ENCODE measurements at regions not wholly inside any gene's neighbourhood (a gene's known extent, or its start where the extent isn't known, plus 50 kb on each side); places are given as distances from the start of the nearest gene placed in this dataset.

DNA sequence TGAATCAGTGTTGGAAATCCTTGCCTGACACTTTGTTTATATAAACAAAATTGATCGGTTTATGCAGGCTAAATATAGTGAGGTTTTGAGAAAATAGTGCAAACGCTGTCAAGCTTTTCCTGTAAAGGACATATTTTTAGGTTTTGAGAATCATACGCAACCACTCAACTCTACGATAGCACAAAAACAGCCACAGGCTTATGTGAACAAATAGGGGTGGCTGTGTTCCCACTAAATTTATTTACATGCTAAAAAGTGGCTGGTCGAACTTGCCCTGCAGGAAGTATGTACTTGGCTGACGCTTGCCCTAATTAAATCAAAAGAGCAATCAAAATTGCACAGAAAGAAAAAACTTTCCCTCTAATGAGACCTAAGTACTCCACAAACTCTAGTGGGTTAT is 234.7 kb upstream of the CACNA2D1 start:
- no peak for TF ChIP-seq MXI1 (IDR thresholded peaks at IDR 0.05; ENCODE audit: low read depth, low read length)
- no peak for TF ChIP-seq MEF2A (IDR thresholded peaks at IDR 0.05; ENCODE audit: borderline replicate concordance, low read depth)
- TF ChIP-seq, protein P1, sequence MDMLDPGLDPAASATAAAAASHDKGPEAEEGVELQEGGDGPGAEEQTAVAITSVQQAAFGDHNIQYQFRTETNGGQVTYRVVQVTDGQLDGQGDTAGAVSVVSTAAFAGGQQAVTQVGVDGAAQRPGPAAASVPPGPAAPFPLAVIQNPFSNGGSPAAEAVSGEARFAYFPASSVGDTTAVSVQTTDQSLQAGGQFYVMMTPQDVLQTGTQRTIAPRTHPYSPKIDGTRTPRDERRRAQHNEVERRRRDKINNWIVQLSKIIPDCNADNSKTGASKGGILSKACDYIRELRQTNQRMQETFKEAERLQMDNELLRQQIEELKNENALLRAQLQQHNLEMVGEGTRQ (IDR thresholded peaks at IDR 0.05; ENCODE audit: borderline replicate concordance, low read depth, low read length), result no peak
- TF ChIP-seq GATA2 (CRISPR knock-in tag; IDR thresholded peaks at IDR 0.05), result no peak
- no peak for TF ChIP-seq FOSL2 (IDR thresholded peaks at IDR 0.05; ENCODE audit: borderline replicate concordance, low read depth)
- TF ChIP-seq, protein P2, sequence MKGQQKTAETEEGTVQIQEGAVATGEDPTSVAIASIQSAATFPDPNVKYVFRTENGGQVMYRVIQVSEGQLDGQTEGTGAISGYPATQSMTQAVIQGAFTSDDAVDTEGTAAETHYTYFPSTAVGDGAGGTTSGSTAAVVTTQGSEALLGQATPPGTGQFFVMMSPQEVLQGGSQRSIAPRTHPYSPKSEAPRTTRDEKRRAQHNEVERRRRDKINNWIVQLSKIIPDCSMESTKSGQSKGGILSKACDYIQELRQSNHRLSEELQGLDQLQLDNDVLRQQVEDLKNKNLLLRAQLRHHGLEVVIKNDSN (IDR thresholded peaks at IDR 0.05; ENCODE audit: borderline replicate concordance, low read depth), result no peak
- TF ChIP-seq CHD2 (IDR thresholded peaks at IDR 0.05; ENCODE audit: low read length, partially characterized antibody), result no peak
- no peak for TF ChIP-seq RXRA (IDR thresholded peaks at IDR 0.05; ENCODE audit: borderline replicate concordance, low read depth)
- TF ChIP-seq, protein P3, sequence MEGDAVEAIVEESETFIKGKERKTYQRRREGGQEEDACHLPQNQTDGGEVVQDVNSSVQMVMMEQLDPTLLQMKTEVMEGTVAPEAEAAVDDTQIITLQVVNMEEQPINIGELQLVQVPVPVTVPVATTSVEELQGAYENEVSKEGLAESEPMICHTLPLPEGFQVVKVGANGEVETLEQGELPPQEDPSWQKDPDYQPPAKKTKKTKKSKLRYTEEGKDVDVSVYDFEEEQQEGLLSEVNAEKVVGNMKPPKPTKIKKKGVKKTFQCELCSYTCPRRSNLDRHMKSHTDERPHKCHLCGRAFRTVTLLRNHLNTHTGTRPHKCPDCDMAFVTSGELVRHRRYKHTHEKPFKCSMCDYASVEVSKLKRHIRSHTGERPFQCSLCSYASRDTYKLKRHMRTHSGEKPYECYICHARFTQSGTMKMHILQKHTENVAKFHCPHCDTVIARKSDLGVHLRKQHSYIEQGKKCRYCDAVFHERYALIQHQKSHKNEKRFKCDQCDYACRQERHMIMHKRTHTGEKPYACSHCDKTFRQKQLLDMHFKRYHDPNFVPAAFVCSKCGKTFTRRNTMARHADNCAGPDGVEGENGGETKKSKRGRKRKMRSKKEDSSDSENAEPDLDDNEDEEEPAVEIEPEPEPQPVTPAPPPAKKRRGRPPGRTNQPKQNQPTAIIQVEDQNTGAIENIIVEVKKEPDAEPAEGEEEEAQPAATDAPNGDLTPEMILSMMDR (IDR thresholded peaks at IDR 0.05), result no peak
- TF ChIP-seq JUND (IDR thresholded peaks at IDR 0.05), result no peak
- no peak for TF ChIP-seq RCOR1 (IDR thresholded peaks at IDR 0.05; ENCODE audit: low read length)
- TF ChIP-seq, protein P4, sequence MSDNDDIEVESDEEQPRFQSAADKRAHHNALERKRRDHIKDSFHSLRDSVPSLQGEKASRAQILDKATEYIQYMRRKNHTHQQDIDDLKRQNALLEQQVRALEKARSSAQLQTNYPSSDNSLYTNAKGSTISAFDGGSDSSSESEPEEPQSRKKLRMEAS (IDR thresholded peaks at IDR 0.05; ENCODE audit: low read depth), result no peak
- TF ChIP-seq POLR2AphosphoS5 (IDR thresholded peaks at IDR 0.05; ENCODE audit: low read depth, low read length), result no peak
- H3K9me2 ChIP-seq, result no peaks in the 10 kb centered on the region

DNA sequence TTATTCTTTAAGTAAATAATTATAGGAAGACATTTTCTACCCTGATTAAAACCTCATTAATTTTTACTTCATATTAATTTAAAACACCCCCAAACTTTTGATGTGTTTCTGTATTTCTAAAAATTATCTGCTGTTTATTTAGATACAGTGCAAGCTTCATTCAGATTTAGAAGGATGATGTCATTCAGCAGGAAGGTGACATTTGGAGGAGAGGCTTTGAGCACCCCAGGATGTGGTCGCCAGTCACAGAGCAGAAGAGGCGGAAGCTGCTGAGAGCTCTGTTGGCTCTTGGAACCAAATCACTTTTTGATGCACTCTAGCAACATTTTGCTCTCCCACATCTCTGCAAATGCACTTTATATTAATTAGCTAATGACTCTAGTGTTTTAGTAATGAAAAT is 233.9 kb upstream of the CACNA2D1 start:
- POLR2A ChIA-PET, result no interaction called here
- WGBS (ENCODE audit: low lambda C conversion rate), result 94% methylated on average over 2 of the region's 2 CpGs
- Histone ChIP-seq H3K27ac (ENCODE audit: low read depth in 2 of 2, low read length in 1 of 2) (peak overlapping the region in 1 of 2 experiments; percentile 75; a peak in 2 of 4 replicates), H3K4me3 (ENCODE audit: low read depth in 2 of 2, low read length in 1 of 2) (no peak overlapping the region), H3K9ac (no peak overlapping the region), H3K4me1 (ENCODE audit: control insufficient read depth in 1 of 2, insufficient read depth in 2 of 2, low read depth in 1 of 2, low read length in 1 of 2) (peaks cover 0 to 32% of the 10 kb centered on the region in 2 experiments; a peak in 2 of 4 replicates), H2AFZ (ENCODE audit: low read depth) (no peak overlapping the region), H3K4me2 (no peak overlapping the region), H3K36me3 (replicated peaks in 1 of 2; ENCODE audit: control insufficient read depth in 1 of 2, insufficient read depth in 2 of 2, low read length in 1 of 2) (no peaks in the 10 kb centered on the region), H3K27me3 (ENCODE audit: insufficient read depth) (no peaks in the 10 kb centered on the region), H3K79me2 (ENCODE audit: insufficient read depth) (no peaks in the 10 kb centered on the region), H3F3A (replicated peaks; ENCODE audit: insufficient read depth) (no peaks in the 10 kb centered on the region), H3K9me2 (no peaks in the 10 kb centered on the region), H3K9me3 (no peaks in the 10 kb centered on the region), H4K20me1 (ENCODE audit: insufficient read depth) (no peaks in the 10 kb centered on the region)
- DNase-seq, result no peak
- CTCF ChIA-PET, result interaction anchor here (0.7 to 1.9 kb wide), 7 partner anchors 9 to 1208 kb away, joined by 3 to 5 read pairs (median 3); no protein-coding TSS in a partner anchor
- TF ChIP-seq SIN3A (IDR thresholded peaks at IDR 0.05; ENCODE audit: borderline replicate concordance, low read depth, low read length) (no peak), RFX5 (IDR thresholded peaks at IDR 0.05; ENCODE audit: low read length) (no peak), GABPA (IDR thresholded peaks at IDR 0.05; ENCODE audit: low read depth) (no peak), EP300 (IDR thresholded peaks at IDR 0.05; ENCODE audit: borderline replicate concordance in 1 of 2, low read depth in 1 of 2, low read length in 1 of 2) (no peak), ELF1 (IDR thresholded peaks at IDR 0.05) (no peak), SMC3 (IDR thresholded peaks at IDR 0.05; ENCODE audit: low read depth, low read length) (no peak), GATA2 (CRISPR knock-in tag; IDR thresholded peaks at IDR 0.05) (no peak), FOSL2 (IDR thresholded peaks at IDR 0.05; ENCODE audit: borderline replicate concordance, low read depth) (no peak), JUND (IDR thresholded peaks at IDR 0.05) (no peak), POLR2AphosphoS5 (IDR thresholded peaks at IDR 0.05; ENCODE audit: low read depth, low read length) (no peak), RXRA (IDR thresholded peaks at IDR 0.05; ENCODE audit: borderline replicate concordance, low read depth) (no peak)
- TF ChIP-seq, protein P4 (IDR thresholded peaks at IDR 0.05; ENCODE audit: low read depth), result no peak
- TF ChIP-seq, protein P5, sequence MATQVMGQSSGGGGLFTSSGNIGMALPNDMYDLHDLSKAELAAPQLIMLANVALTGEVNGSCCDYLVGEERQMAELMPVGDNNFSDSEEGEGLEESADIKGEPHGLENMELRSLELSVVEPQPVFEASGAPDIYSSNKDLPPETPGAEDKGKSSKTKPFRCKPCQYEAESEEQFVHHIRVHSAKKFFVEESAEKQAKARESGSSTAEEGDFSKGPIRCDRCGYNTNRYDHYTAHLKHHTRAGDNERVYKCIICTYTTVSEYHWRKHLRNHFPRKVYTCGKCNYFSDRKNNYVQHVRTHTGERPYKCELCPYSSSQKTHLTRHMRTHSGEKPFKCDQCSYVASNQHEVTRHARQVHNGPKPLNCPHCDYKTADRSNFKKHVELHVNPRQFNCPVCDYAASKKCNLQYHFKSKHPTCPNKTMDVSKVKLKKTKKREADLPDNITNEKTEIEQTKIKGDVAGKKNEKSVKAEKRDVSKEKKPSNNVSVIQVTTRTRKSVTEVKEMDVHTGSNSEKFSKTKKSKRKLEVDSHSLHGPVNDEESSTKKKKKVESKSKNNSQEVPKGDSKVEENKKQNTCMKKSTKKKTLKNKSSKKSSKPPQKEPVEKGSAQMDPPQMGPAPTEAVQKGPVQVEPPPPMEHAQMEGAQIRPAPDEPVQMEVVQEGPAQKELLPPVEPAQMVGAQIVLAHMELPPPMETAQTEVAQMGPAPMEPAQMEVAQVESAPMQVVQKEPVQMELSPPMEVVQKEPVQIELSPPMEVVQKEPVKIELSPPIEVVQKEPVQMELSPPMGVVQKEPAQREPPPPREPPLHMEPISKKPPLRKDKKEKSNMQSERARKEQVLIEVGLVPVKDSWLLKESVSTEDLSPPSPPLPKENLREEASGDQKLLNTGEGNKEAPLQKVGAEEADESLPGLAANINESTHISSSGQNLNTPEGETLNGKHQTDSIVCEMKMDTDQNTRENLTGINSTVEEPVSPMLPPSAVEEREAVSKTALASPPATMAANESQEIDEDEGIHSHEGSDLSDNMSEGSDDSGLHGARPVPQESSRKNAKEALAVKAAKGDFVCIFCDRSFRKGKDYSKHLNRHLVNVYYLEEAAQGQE (IDR thresholded peaks at IDR 0.05; ENCODE audit: low read depth, low read length), result no peak

More for the DNA sequence above, 234.7 kb upstream of the CACNA2D1 start:
- DNase-seq, result no peak
- H2AFZ ChIP-seq (ENCODE audit: low read depth), result no peak overlapping the region
- H3K79me2 ChIP-seq (ENCODE audit: insufficient read depth), result no peaks in the 10 kb centered on the region
- WGBS (ENCODE audit: low lambda C conversion rate), result 73% methylated on average over 6 of the region's 6 CpGs
- no peaks in the 10 kb centered on the region for H4K20me1 ChIP-seq (ENCODE audit: insufficient read depth)
- no peaks in the 10 kb centered on the region for H3K9me3 ChIP-seq
- H3K27ac ChIP-seq (ENCODE audit: low read depth in 2 of 2, low read length in 1 of 2), result peak overlapping the region in 1 of 2 experiments; percentile 62; a peak in 2 of 4 replicates
- no peak overlapping the region for H3K4me3 ChIP-seq (ENCODE audit: low read depth in 2 of 2, low read length in 1 of 2)
- no peak overlapping the region for H3K9ac ChIP-seq
- no peaks in the 10 kb centered on the region for H3K27me3 ChIP-seq (ENCODE audit: insufficient read depth)
- CTCF ChIA-PET, result interaction anchor here (0.7 to 1.5 kb wide), 6 partner anchors 9 to 1208 kb away, joined by 3 to 4 read pairs (median 3); no protein-coding TSS in a partner anchor
- peaks cover 0 to 32% of the 10 kb centered on the region in 2 experiments; a peak in 2 of 4 replicates for H3K4me1 ChIP-seq (ENCODE audit: control insufficient read depth in 1 of 2, insufficient read depth in 2 of 2, low read depth in 1 of 2, low read length in 1 of 2)
- POLR2A ChIA-PET, result no interaction called here
- H3K36me3 ChIP-seq (replicated peaks in 1 of 2; ENCODE audit: control insufficient read depth in 1 of 2, insufficient read depth in 2 of 2, low read length in 1 of 2), result no peaks in the 10 kb centered on the region
- H3F3A ChIP-seq (replicated peaks; ENCODE audit: insufficient read depth), result no peaks in the 10 kb centered on the region
- no peak overlapping the region for H3K4me2 ChIP-seq
